ENCODE measurements at regions not wholly inside any gene's neighbourhood (a gene's known extent, or its start where the extent isn't known, plus 50 kb on each side); places are given as distances from the start of the nearest gene placed in this dataset.

- no peak overlapping the region for H3K4me3 ChIP-seq (ENCODE audit: low read length)
- TF ChIP-seq CTCF (conservative IDR thresholded peaks at IDR 0.05; ENCODE audit: low read depth, low read length): no peak
- no peak for DNase-seq (ENCODE audit: low read depth)
Measured at GRCh38 chr2:217636991-217637561, 365.7 kb downstream of the TNS1 start.

- no peak for TF ChIP-seq CTCF (conservative IDR thresholded peaks at IDR 0.05; ENCODE audit: low read depth, low read length)
- no peak for DNase-seq (ENCODE audit: low read depth)
- no peak overlapping the region for H3K4me3 ChIP-seq (ENCODE audit: low read length)
Measured at GRCh38 chr2:217636578-217636977, 366.2 kb downstream of the TNS1 start.

- no peak for TF ChIP-seq CTCF (conservative IDR thresholded peaks at IDR 0.05; ENCODE audit: low read depth, low read length)
- DNase-seq (ENCODE audit: low read depth): no peak
- no peak overlapping the region for H3K4me3 ChIP-seq (ENCODE audit: low read length)
Measured at GRCh38 chr2:217634871-217635270, 367.9 kb downstream of the TNS1 start.

GRCh38 chr2:217632043-217632442 is 370.8 kb downstream of the TNS1 start:
- DNase-seq (ENCODE audit: low read depth): no peak
- no peak overlapping the region for H3K4me3 ChIP-seq (ENCODE audit: low read length)
- TF ChIP-seq CTCF (conservative IDR thresholded peaks at IDR 0.05; ENCODE audit: low read depth, low read length): no peak

- no peak for TF ChIP-seq CTCF (conservative IDR thresholded peaks at IDR 0.05; ENCODE audit: low read depth, low read length)
- no peak overlapping the region for H3K4me3 ChIP-seq (ENCODE audit: low read length)
- no peak for DNase-seq (ENCODE audit: low read depth)
Measured at GRCh38 chr2:217631115-217631514, 371.7 kb downstream of the TNS1 start.

GRCh38 chr2:217629347-217629746 is 373.4 kb downstream of the TNS1 start:
- H3K4me3 ChIP-seq (ENCODE audit: low read length): no peak overlapping the region
- no peak for DNase-seq (ENCODE audit: low read depth)
- TF ChIP-seq CTCF (conservative IDR thresholded peaks at IDR 0.05; ENCODE audit: low read depth, low read length): no peak

GRCh38 chr2:217628061-217628460 is 374.7 kb downstream of the TNS1 start:
- H3K4me3 ChIP-seq (ENCODE audit: low read length): no peak overlapping the region
- TF ChIP-seq CTCF (conservative IDR thresholded peaks at IDR 0.05; ENCODE audit: low read depth, low read length): no peak
- DNase-seq (ENCODE audit: low read depth): no peak

Measured in retinal pigment epithelial cell (primary cell).